ENCODE measurements at regions not wholly inside any gene's neighbourhood (a gene's known extent, or its start where the extent isn't known, plus 50 kb on each side); places are given as distances from the start of the nearest gene placed in this dataset.

DNA sequence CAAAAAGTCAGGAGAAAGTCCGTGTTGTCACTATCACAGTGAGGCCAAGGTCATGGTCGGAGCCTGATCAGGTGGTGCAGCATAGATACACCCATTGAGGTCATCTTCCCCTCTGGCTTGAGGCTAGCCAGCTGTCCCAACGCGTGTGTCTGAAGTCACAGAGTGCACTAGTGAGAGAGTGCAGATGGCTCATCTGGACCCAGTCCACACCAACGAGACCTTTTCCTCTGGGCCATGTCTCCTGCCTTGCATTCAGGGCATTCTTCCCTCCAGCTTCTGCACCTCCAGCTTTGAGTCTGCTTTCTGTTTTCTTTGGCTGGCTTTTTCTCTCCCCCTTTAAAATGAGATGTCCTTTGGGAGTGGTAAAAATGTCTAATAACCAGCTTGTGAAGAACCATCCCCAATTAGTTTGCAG, 146.9 kb downstream of the TDRD15 start:
- DNase-seq: peak; percentile 38
- intact Hi-C loops (cut with DNase I): no loop called here
- Histone ChIP-seq H3K9me3 (no peaks in the 10 kb centered on the region), H3K27me3 (no peaks in the 10 kb centered on the region), H3K4me3 (no peak overlapping the region), H3K27ac (no peak overlapping the region), H3K4me1 (no peaks in the 10 kb centered on the region), H3K9ac (ENCODE audit: low read depth in 2 of 2, low read length in 2 of 2) (no peak overlapping the region), H3K36me3 (no peaks in the 10 kb centered on the region)
- TF ChIP-seq, protein P1, sequence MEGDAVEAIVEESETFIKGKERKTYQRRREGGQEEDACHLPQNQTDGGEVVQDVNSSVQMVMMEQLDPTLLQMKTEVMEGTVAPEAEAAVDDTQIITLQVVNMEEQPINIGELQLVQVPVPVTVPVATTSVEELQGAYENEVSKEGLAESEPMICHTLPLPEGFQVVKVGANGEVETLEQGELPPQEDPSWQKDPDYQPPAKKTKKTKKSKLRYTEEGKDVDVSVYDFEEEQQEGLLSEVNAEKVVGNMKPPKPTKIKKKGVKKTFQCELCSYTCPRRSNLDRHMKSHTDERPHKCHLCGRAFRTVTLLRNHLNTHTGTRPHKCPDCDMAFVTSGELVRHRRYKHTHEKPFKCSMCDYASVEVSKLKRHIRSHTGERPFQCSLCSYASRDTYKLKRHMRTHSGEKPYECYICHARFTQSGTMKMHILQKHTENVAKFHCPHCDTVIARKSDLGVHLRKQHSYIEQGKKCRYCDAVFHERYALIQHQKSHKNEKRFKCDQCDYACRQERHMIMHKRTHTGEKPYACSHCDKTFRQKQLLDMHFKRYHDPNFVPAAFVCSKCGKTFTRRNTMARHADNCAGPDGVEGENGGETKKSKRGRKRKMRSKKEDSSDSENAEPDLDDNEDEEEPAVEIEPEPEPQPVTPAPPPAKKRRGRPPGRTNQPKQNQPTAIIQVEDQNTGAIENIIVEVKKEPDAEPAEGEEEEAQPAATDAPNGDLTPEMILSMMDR (IDR thresholded peaks at IDR 0.05): no peak

DNA sequence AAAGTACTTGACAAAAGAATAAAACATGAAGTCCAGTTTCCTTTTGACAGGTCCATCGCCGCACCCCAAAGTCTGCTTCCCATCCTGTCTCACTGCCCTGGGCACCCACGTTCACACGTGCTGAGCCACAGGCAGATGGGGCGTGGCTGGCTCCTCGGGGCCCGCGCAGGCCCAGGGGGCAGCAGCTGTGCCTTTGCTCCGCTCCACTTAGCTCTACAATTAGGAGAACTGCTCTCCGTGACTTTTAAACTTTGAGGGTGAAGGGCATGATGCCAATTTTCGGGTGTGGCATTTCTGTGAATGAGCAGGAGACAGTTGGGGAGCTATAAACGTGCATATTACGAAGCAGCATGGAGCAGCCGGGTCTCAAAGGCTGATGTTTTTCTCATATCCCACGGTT, 152.4 kb downstream of the TDRD15 start:
- intact Hi-C loops (cut with DNase I): no loop called here
- Histone ChIP-seq H3K4me3 (no peak overlapping the region), H3K36me3 (no peaks in the 10 kb centered on the region), H3K27me3 (peaks cover 4% of the 10 kb centered on the region), H3K9ac (ENCODE audit: low read depth in 2 of 2, low read length in 2 of 2) (no peak overlapping the region), H3K4me1 (no peaks in the 10 kb centered on the region), H3K9me3 (no peaks in the 10 kb centered on the region), H3K27ac (no peak overlapping the region)
- TF ChIP-seq, protein P1 (IDR thresholded peaks at IDR 0.05): no peak
- DNase-seq: peak; percentile 71

DNA sequence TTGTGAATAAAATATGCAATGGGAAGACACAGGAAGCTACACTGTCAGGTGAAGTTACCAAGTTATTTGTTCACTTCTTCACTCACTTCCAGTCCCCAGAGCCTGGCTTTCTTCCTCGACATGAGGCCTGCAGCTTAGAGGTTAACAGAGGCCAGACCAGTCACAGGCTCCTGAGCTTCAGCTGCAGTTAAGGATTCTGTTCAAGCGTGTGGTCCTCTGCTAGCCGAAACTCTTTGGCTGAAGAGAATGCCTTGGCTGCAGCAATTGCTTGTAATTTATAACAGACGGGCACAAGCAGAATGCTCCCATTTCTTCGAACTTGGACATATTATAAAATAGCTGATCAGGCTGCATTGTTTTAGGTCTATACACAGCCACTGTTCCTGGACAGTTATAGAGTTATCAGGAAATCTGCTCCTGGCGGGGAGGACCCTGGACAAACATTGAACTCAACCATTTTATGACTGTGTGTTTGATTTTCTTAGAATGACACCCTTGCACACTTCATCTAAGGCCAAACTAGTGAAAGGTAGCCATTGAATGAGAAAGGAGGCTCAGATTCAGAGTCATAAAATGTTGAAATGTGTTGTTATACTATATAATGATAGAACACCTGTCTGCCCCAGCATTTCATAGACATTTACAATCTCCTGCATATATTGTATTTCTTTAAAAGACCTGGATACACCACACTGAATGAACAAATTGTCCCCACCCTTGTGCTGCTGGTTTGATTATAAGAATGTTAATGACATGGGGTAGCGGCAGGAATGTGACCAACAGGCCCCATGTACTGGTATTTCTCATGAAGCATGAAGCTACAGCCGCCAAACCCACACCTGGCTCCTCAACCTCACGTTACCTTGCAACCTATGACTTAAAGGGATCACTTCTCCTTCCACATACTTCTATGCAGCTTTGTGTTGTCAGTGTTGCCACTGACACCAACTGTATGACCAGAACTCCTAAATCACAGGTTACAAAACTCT, 153.6 kb downstream of the TDRD15 start:
- Histone ChIP-seq H3K9ac (ENCODE audit: low read depth in 2 of 2, low read length in 2 of 2) (no peak overlapping the region), H3K4me1 (no peaks in the 10 kb centered on the region), H3K36me3 (no peaks in the 10 kb centered on the region), H3K27ac (no peak overlapping the region), H3K9me3 (no peaks in the 10 kb centered on the region), H3K4me3 (no peak overlapping the region), H3K27me3 (peaks cover 4% of the 10 kb centered on the region)
- TF ChIP-seq, protein P1 (IDR thresholded peaks at IDR 0.05): no peak
- intact Hi-C loops (cut with DNase I): no loop called here
- DNase-seq: peak; percentile 53

DNA sequence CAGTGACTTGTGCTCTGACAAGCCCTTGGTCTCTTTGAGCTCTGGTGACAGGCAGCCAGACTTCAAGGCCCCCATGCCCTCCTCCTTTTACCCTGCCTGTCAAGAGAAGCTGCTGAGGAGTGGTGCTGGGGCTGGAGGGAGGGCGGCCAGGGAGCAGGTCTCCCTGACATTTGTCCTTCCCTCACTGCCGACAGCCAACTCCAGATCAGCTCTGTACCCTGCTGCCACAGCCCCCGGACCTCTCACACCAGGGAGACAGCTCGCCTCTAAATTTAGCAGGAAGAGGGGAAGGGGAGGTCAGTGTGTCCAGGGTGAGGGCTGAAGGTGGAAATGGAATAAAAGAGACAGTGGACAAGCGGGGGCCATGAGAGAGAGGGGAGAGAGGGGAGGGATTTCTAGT, 155.8 kb downstream of the TDRD15 start:
- Histone ChIP-seq H3K9ac (ENCODE audit: low read depth in 2 of 2, low read length in 2 of 2) (no peak overlapping the region), H3K4me1 (no peaks in the 10 kb centered on the region), H3K9me3 (no peaks in the 10 kb centered on the region), H3K27ac (no peak overlapping the region), H3K36me3 (no peaks in the 10 kb centered on the region), H3K4me3 (no peak overlapping the region), H3K27me3 (peaks cover 4% of the 10 kb centered on the region)
- DNase-seq: no peak
- TF ChIP-seq, protein P1 (IDR thresholded peaks at IDR 0.05): no peak
- intact Hi-C loops (cut with DNase I): no loop called here

DNA sequence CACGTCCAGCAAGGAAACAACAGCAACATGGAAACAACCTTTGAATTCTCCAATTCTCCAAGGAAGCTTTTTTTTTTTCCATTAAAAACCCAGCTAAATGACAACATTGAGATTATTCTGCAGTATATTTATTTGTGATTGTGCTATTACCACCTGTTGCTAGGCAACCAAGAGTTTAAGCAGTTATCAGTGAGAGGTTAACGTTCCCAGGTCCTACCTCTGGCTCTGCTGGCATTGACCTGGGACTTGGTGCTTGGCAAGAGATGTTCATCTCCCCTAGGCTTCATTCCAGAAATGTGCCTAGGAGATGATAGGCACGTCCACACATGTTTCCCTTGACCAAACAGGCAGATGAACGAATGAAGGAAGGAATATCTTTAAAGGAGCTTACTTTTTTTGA, 157.0 kb downstream of the TDRD15 start:
- Histone ChIP-seq H3K9ac (ENCODE audit: low read depth in 2 of 2, low read length in 2 of 2) (no peak overlapping the region), H3K9me3 (no peaks in the 10 kb centered on the region), H3K27ac (no peak overlapping the region), H3K4me3 (no peak overlapping the region), H3K36me3 (no peaks in the 10 kb centered on the region), H3K4me1 (no peaks in the 10 kb centered on the region), H3K27me3 (peaks cover 4% of the 10 kb centered on the region)
- TF ChIP-seq, protein P1 (IDR thresholded peaks at IDR 0.05): no peak
- intact Hi-C loops (cut with DNase I): no loop called here
- no peak for DNase-seq

Measured in colonic mucosa (tissue), 4 donors.